CD14-positive monocyte (primary cell): ENCODE measurements at regions not wholly inside any gene's neighbourhood (a gene's known extent, or its start where the extent isn't known, plus 50 kb on each side); places are given as distances from the start of the nearest gene placed in this dataset.

ENCODE experiments used
- DNase-seq, 3 donors: peaks; one replicate each; pipeline ENCODE4 v3.0.0-alpha.2; 2011 to 2022
- H2AFZ ChIP-seq: 2 replicates; pipeline ENCODE4 v1.6.0; 2012; ENCODE audit warnings: mild to moderate bottlenecking, low read depth, low read length, inconsistent platforms; ENCODE audit not compliant: insufficient read depth, poor library complexity, severe bottlenecking
- H3K27ac ChIP-seq, 2 donors: 1 replicate in 1 of 2; 2 replicates in 1 of 2; pipeline ENCODE4 v1.5.1; 2012 to 2013; ENCODE audit warnings: low read length in 2 of 2, control low read depth in 1 of 2, inconsistent platforms in 1 of 2, low read depth in 1 of 2, mild to moderate bottlenecking in 1 of 2
- H3K27me3 ChIP-seq, 2 donors: one replicate each; pipeline versions ENCODE4 v1.6.0 to v1.6.1; 2011 to 2013; ENCODE audit warnings: low read length in 2 of 2; ENCODE audit not compliant: control insufficient read depth in 2 of 2, insufficient read depth in 2 of 2
- H3K36me3 ChIP-seq, 2 donors: replicated peaks in 1 of 2; 1 replicate in 1 of 2; 2 replicates in 1 of 2; pipeline versions ENCODE4 v1.5.1 to v1.6.1; 2012 to 2013; ENCODE audit warnings: low read length in 2 of 2, control low read depth in 1 of 2, inconsistent platforms in 1 of 2, mild to moderate bottlenecking in 1 of 2; ENCODE audit not compliant: insufficient read depth in 2 of 2, control insufficient read depth in 1 of 2
- H3K4me1 ChIP-seq, 2 donors: 1 replicate in 1 of 2; 2 replicates in 1 of 2; pipeline versions ENCODE4 v1.5.1 to v1.6.1; 2012 to 2013; ENCODE audit warnings: low read length in 2 of 2, control low read depth in 1 of 2, inconsistent platforms in 1 of 2, mild to moderate bottlenecking in 1 of 2, moderate library complexity in 1 of 2; ENCODE audit not compliant: insufficient read depth in 2 of 2, control insufficient read depth in 1 of 2
- H3K4me2 ChIP-seq: replicated peaks from 2 replicates; pipeline ENCODE3; 2012; ENCODE audit warnings: low read length, moderate library complexity, mild to moderate bottlenecking; ENCODE audit not compliant: poor library complexity, severe bottlenecking; ENCODE audit errors: extremely low read depth
- H3K4me3 ChIP-seq, 3 experiments: fragments of 200-600 bp in 1 of 3; sonication (generic) in 1 of 3; replicated peaks in 1 of 3; 1 replicate in 2 of 3; 2 replicates in 1 of 3; pipeline ENCODE4 v1.5.1; 2011 to 2013; ENCODE audit warnings: low read length in 3 of 3, mild to moderate bottlenecking in 3 of 3, control low read depth in 2 of 3, low read depth in 2 of 3, inconsistent platforms in 1 of 3, moderate library complexity in 1 of 3
- H3K79me2 ChIP-seq: 2 replicates; pipeline ENCODE4 v1.6.0; 2012; ENCODE audit warnings: mild to moderate bottlenecking, control low read depth, inconsistent platforms, low read length, moderate library complexity; ENCODE audit not compliant: insufficient read depth
- H3K9ac ChIP-seq: 2 replicates; pipeline ENCODE4 v1.6.0; 2017; ENCODE audit warnings: low read length, mild to moderate bottlenecking; ENCODE audit not compliant: insufficient read depth, poor library complexity, severe bottlenecking
- H3K9me3 ChIP-seq, 2 donors: replicated peaks in 1 of 2; 1 replicate in 1 of 2; 2 replicates in 1 of 2; pipeline versions ENCODE4 v1.5.1 to v1.6.1; 2012 to 2013; ENCODE audit warnings: low read length in 2 of 2, control low read depth in 1 of 2; ENCODE audit not compliant: control insufficient read depth in 1 of 2, insufficient read depth in 1 of 2
- H4K20me1 ChIP-seq: 2 replicates; pipeline ENCODE4 v1.6.0; 2012; ENCODE audit warnings: mild to moderate bottlenecking, low read length, control low read depth, moderate library complexity; ENCODE audit not compliant: insufficient read depth
- H3K27ac Mint-ChIP-seq, 7 donors: one replicate each; pipeline ENCODE4 v1.8.0; 2020; ENCODE audit warnings: mild to moderate bottlenecking in 7 of 7, mixed read lengths in 7 of 7, moderate library complexity in 6 of 7, inconsistent platforms in 2 of 7
- H3K27me3 Mint-ChIP-seq, 3 donors: one replicate each; pipeline ENCODE4 v1.8.0; 2021 to 2022; ENCODE audit warnings: low read depth in 3 of 3, mild to moderate bottlenecking in 3 of 3, mixed read lengths in 3 of 3, moderate library complexity in 3 of 3, inconsistent platforms in 1 of 3
- H3K36me3 Mint-ChIP-seq, 2 donors: one replicate each; pipeline ENCODE4 v1.8.0; 2020; ENCODE audit warnings: mixed read lengths in 2 of 2, inconsistent platforms in 1 of 2, mild to moderate bottlenecking in 1 of 2
- H3K4me1 Mint-ChIP-seq: one replicate; pipeline ENCODE4 v1.8.0; 2020; ENCODE audit warnings: mild to moderate bottlenecking, mixed read lengths
- H3K4me3 Mint-ChIP-seq, 2 donors: one replicate each; pipeline ENCODE4 v1.8.0; 2020; ENCODE audit warnings: mild to moderate bottlenecking in 2 of 2, mixed read lengths in 2 of 2, moderate library complexity in 1 of 2
- H3K9me3 Mint-ChIP-seq, 7 donors: one replicate each; pipeline ENCODE4 v1.8.0; 2020 to 2022; ENCODE audit warnings: mixed read lengths in 7 of 7, mild to moderate bottlenecking in 6 of 7, moderate library complexity in 6 of 7, inconsistent platforms in 2 of 7
- WGBS: methylation state at CpG from one replicate; pipeline ENCODE4 v1.1.5; 2013; ENCODE audit warnings: missing lambda C conversion rate; ENCODE audit not compliant: insufficient coverage; 5-methylcytosine and 5-hydroxymethylcytosine counted together
- intact Hi-C, 2 donors: fragments of 100-400 bp; cut with micrococcal nuclease; formaldehyde crosslinking; loops; one replicate each; pipeline versions ENCODE4 v1.15.0 to v1.15.1; 2023
- TF ChIP-seq, protein P1 (sequence below): fragments of 200-600 bp; IDR thresholded peaks from one replicate; pipeline ENCODE4 v1.8.0; 2022; ENCODE audit warnings: antibody characterized with exemption, mild to moderate bottlenecking

GRCh38 chr16:49193596-49193995 is 88.0 kb downstream of the CBLN1 start:
- intact Hi-C loops = no loop called here
- peaks cover 0 to 2% (median 0%) of the 10 kb centered on the region in 7 donors for H3K9me3 Mint-ChIP-seq
- Histone ChIP-seq H3K4me1 (no peaks in the 10 kb centered on the region), H4K20me1 (no peaks in the 10 kb centered on the region), H3K27me3 (no peaks in the 10 kb centered on the region), H3K79me2 (no peaks in the 10 kb centered on the region), H2AFZ (no peak overlapping the region), H3K36me3 (no peaks in the 10 kb centered on the region), H3K4me3 (no peak overlapping the region), H3K27ac (no peak overlapping the region), H3K4me2 (no peak overlapping the region), H3K9ac (no peak overlapping the region), H3K9me3 (no peaks in the 10 kb centered on the region)
- H3K27ac Mint-ChIP-seq = no peak overlapping the region
- H3K4me1 Mint-ChIP-seq = no peaks in the 10 kb centered on the region
- TF ChIP-seq, protein P1, sequence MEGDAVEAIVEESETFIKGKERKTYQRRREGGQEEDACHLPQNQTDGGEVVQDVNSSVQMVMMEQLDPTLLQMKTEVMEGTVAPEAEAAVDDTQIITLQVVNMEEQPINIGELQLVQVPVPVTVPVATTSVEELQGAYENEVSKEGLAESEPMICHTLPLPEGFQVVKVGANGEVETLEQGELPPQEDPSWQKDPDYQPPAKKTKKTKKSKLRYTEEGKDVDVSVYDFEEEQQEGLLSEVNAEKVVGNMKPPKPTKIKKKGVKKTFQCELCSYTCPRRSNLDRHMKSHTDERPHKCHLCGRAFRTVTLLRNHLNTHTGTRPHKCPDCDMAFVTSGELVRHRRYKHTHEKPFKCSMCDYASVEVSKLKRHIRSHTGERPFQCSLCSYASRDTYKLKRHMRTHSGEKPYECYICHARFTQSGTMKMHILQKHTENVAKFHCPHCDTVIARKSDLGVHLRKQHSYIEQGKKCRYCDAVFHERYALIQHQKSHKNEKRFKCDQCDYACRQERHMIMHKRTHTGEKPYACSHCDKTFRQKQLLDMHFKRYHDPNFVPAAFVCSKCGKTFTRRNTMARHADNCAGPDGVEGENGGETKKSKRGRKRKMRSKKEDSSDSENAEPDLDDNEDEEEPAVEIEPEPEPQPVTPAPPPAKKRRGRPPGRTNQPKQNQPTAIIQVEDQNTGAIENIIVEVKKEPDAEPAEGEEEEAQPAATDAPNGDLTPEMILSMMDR = no peak
- no peak overlapping the region for H3K4me3 Mint-ChIP-seq
- no peak for DNase-seq
- peaks cover 0 to 10% (median 2%) of the 10 kb centered on the region in 3 donors for H3K27me3 Mint-ChIP-seq
- H3K36me3 Mint-ChIP-seq = no peaks in the 10 kb centered on the region
- 87% methylated on average over 2 of the region's 2 CpGs for WGBS

DNA sequence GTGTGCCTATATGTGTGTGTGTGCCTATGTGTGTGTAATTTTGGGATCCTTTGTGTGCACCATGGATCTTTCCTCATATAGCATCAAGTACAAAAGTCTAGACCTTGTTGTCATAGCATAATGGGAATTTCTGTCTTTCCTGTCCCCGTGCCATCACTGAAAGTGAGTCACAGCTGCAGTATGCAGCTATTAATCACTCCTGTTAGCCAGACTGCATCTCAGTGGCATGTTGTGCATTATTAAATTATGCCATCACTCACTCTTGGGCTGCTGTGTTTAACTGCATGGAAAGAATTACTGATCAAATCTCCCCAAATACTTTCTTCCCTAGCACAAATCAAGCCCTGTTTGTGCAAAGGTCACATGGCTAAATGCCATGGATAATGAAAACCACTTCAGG is 92.4 kb downstream of the CBLN1 start:
- Histone ChIP-seq H3K4me2 (no peak overlapping the region), H3K27ac (no peak overlapping the region), H3K9me3 (no peaks in the 10 kb centered on the region), H3K9ac (no peak overlapping the region), H3K4me1 (no peaks in the 10 kb centered on the region), H3K4me3 (no peak overlapping the region), H2AFZ (no peak overlapping the region), H3K79me2 (no peaks in the 10 kb centered on the region), H3K27me3 (no peaks in the 10 kb centered on the region), H3K36me3 (no peaks in the 10 kb centered on the region), H4K20me1 (no peaks in the 10 kb centered on the region)
- DNase-seq = no peak
- Mint-ChIP-seq H3K27ac (no peak overlapping the region), H3K36me3 (no peaks in the 10 kb centered on the region), H3K4me3 (no peak overlapping the region), H3K9me3 (peaks cover 0 to 3% (median 0%) of the 10 kb centered on the region in 7 donors), H3K4me1 (no peaks in the 10 kb centered on the region), H3K27me3 (peaks cover 0 to 6% (median 2%) of the 10 kb centered on the region in 3 donors)
- intact Hi-C loops = no loop called here
- TF ChIP-seq, protein P1 = no peak
- WGBS = no CpG with 5 or more reads among the region's 1 CpG
